Liver (tissue), 7 donors: ENCODE measurements at regions not wholly inside any gene's neighbourhood (a gene's known extent, or its start where the extent isn't known, plus 50 kb on each side); places are given as distances from the start of the nearest gene placed in this dataset.

Source experiments
- DNase-seq: peaks from one replicate; pipeline ENCODE4 v3.0.0-alpha.2; 2017; ENCODE audit warnings: low spot score
- H3K27ac ChIP-seq, 2 donors: one replicate each; pipeline ENCODE4 v1.7.0; 2013; ENCODE audit warnings: inconsistent platforms in 2 of 2, low read length in 2 of 2, control low read depth in 1 of 2, low read depth in 1 of 2, mild to moderate bottlenecking in 1 of 2
- H3K27me3 ChIP-seq, 4 donors: one replicate each; pipeline versions ENCODE4 v1.6.1 to v1.7.0; 2013; ENCODE audit warnings: low read length in 3 of 4, inconsistent platforms in 1 of 4, mild to moderate bottlenecking in 1 of 4, moderate library complexity in 1 of 4; ENCODE audit not compliant: control insufficient read depth in 4 of 4, insufficient read depth in 4 of 4
- H3K36me3 ChIP-seq, 4 donors: one replicate each; pipeline versions ENCODE4 v1.6.1 to v1.7.0; 2013; ENCODE audit warnings: low read length in 3 of 4, mild to moderate bottlenecking in 3 of 4, low read depth in 1 of 4, moderate library complexity in 1 of 4; ENCODE audit not compliant: control insufficient read depth in 4 of 4, insufficient read depth in 3 of 4
- H3K4me1 ChIP-seq, 4 donors: one replicate each; pipeline versions ENCODE4 v1.6.1 to v1.7.0; 2013; ENCODE audit warnings: low read length in 3 of 4, mild to moderate bottlenecking in 3 of 4, moderate library complexity in 1 of 4; ENCODE audit not compliant: control insufficient read depth in 4 of 4, insufficient read depth in 4 of 4
- H3K4me3 ChIP-seq, 3 donors: one replicate each; pipeline versions ENCODE4 v1.6.1 to v1.7.0; 2013; ENCODE audit warnings: low read length in 3 of 3, control low read depth in 1 of 3, low read depth in 1 of 3, mild to moderate bottlenecking in 1 of 3
- H3K9ac ChIP-seq, 2 donors: one replicate each; pipeline ENCODE4 v1.7.0; 2013; ENCODE audit warnings: low read length in 2 of 2, mild to moderate bottlenecking in 2 of 2, moderate library complexity in 2 of 2, control low read depth in 1 of 2, low read depth in 1 of 2
- H3K9me3 ChIP-seq, 4 donors: one replicate each; pipeline versions ENCODE4 v1.6.1 to v1.7.0; 2013; ENCODE audit warnings: low read length in 3 of 4; ENCODE audit not compliant: control insufficient read depth in 4 of 4
- ATF3 ChIP-seq: IDR thresholded peaks from 2 replicates; pipeline ENCODE4 v1.6.1; 2016; ENCODE audit warnings: antibody characterized with exemption
- EGR1 ChIP-seq, 2 donors: IDR thresholded peaks; 2 replicates each; pipeline ENCODE4 v1.6.1; 2016 to 2018; ENCODE audit warnings: antibody characterized with exemption in 2 of 2, low read depth in 2 of 2
- FOXA2 ChIP-seq: IDR thresholded peaks from 2 replicates; pipeline ENCODE4 v1.6.1; 2016; ENCODE audit warnings: antibody characterized with exemption
- GABPA ChIP-seq, 2 donors: IDR thresholded peaks in 1 of 2; conservative IDR thresholded peaks in 1 of 2; 2 replicates each; pipeline ENCODE4 v1.6.1; 2016; ENCODE audit warnings: antibody characterized with exemption in 2 of 2, mild to moderate bottlenecking in 1 of 2, moderate library complexity in 1 of 2
- HNF4G ChIP-seq: IDR thresholded peaks from 2 replicates; pipeline ENCODE4 v1.6.1; 2016; ENCODE audit warnings: antibody characterized with exemption
- JUND ChIP-seq, 2 donors: IDR thresholded peaks; 2 replicates each; pipeline ENCODE4 v1.6.1; 2016; ENCODE audit warnings: antibody characterized with exemption in 2 of 2
- MAX ChIP-seq: IDR thresholded peaks from 2 replicates; pipeline ENCODE4 v1.6.1; 2016; ENCODE audit warnings: antibody characterized with exemption
- RAD21 ChIP-seq, 2 donors: IDR thresholded peaks; 2 replicates each; pipeline ENCODE4 v1.6.1; 2016; ENCODE audit warnings: antibody characterized with exemption in 2 of 2, mild to moderate bottlenecking in 2 of 2
- RXRA ChIP-seq, 2 donors: IDR thresholded peaks; 2 replicates each; pipeline ENCODE4 v1.6.1; 2017 to 2018; ENCODE audit warnings: antibody characterized with exemption in 2 of 2, mild to moderate bottlenecking in 1 of 2
- SP1 ChIP-seq: IDR thresholded peaks from 2 replicates; pipeline ENCODE4 v1.6.1; 2018; ENCODE audit warnings: antibody characterized with exemption, mild to moderate bottlenecking
- TAF1 ChIP-seq: conservative IDR thresholded peaks from 2 replicates; pipeline ENCODE4 v1.6.1; 2016; ENCODE audit warnings: antibody characterized with exemption, mild to moderate bottlenecking
- ZBTB33 ChIP-seq: IDR thresholded peaks from 2 replicates; pipeline ENCODE4 v1.6.1; 2016; ENCODE audit warnings: antibody characterized with exemption
- WGBS: extraction: QIAGEN DNeasy Blood & Tissue Kit; methylation state at CpG from one replicate; pipeline ENCODE4 v1.1.7; 2013; 5-methylcytosine and 5-hydroxymethylcytosine counted together
- donor health status: healthy.
- donor health status: healthy.
- donor health status: healthy.
- donor health status: healthy.

- TF ChIP-seq ZBTB33 = no peak
- TF ChIP-seq RAD21 (IDR thresholded peaks at IDR 0.05) = no peak
Measured at GRCh38 chr18:52200921-52201663, 138.9 kb upstream of the DCC start (continued).

GRCh38 chr18:52208646-52209045, 131.4 kb upstream of the DCC start:
- no peaks in the 10 kb centered on the region for H3K9me3 ChIP-seq
- H3K27ac ChIP-seq = no peak overlapping the region
- no peak overlapping the region for H3K9ac ChIP-seq
- no peak for TF ChIP-seq RXRA (IDR thresholded peaks at IDR 0.05)
- H3K36me3 ChIP-seq = no peaks in the 10 kb centered on the region
- peaks cover 0 to 2% (median 0%) of the 10 kb centered on the region in 4 donors for H3K27me3 ChIP-seq
- no peak overlapping the region for H3K4me3 ChIP-seq
- DNase-seq = no peak
- H3K4me1 ChIP-seq = no peaks in the 10 kb centered on the region
- 92% methylated on average over 3 of the region's 3 CpGs for WGBS

GRCh38 chr18:52216109-52216508, 123.9 kb upstream of the DCC start:
- no peak overlapping the region for H3K27ac ChIP-seq
- TF ChIP-seq GABPA (IDR thresholded peaks at IDR 0.05 in 1 of 2, conservative IDR thresholded peaks at IDR 0.05 in 1 of 2) (no peak), HNF4G (no peak), RXRA (IDR thresholded peaks at IDR 0.05) (no peak), MAX (no peak), FOXA2 (no peak), JUND (IDR thresholded peaks at IDR 0.05) (no peak), SP1 (no peak), ATF3 (no peak), TAF1 (no peak), RAD21 (IDR thresholded peaks at IDR 0.05) (no peak), EGR1 (IDR thresholded peaks at IDR 0.05; ENCODE audit: low read depth in 2 of 2) (no peak), ZBTB33 (no peak)
- peaks cover 0 to 3% (median 0%) of the 10 kb centered on the region in 4 donors for H3K9me3 ChIP-seq
- no peak for DNase-seq
- no peaks in the 10 kb centered on the region for H3K36me3 ChIP-seq
- H3K4me1 ChIP-seq = no peaks in the 10 kb centered on the region
- H3K9ac ChIP-seq = no peak overlapping the region
- H3K27me3 ChIP-seq = no peaks in the 10 kb centered on the region
- H3K4me3 ChIP-seq = no peak overlapping the region
